GM21717 (cell line): ENCODE measurements at regions not wholly inside any gene's neighbourhood (a gene's known extent, or its start where the extent isn't known, plus 50 kb on each side); places are given as distances from the start of the nearest gene placed in this dataset.
A peak's percentile ranks its signal among the peaks of the same experiment; 100 is the strongest.
"Not testable (repeated sequence)": the region's sequence is repeated elsewhere in the genome, so short reads cannot be mapped to it uniquely, and the experiment has no call there.

Experiments used
- ATAC-seq: cut with Tn5 transposase; IDR thresholded peaks from one replicate; pipeline ENCODE4 v1.9.1; 2021; ENCODE audit warnings: mild to moderate bottlenecking, moderate library complexity; ENCODE audit not compliant: unreplicated experiment

DNA sequence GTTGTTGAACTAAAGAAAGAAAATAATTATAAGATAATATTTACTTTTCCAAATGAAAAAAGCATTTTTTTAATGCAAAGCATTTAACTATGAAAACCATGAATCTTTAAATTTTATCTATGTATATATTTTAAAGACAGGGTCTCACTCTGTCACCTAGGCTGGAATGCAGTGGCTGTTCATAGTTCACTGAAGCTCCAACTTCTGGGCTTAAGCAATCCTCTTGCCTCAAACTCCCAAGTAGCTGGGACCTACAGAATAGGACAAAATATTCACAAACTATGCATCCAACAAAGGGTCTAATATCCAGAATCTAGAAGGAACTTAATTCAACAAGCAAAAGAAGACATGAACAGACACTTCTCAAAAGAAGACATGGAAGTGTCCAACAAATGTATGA lies 55.9 kb upstream of the ALB start:
- no peak for ATAC-seq

DNA sequence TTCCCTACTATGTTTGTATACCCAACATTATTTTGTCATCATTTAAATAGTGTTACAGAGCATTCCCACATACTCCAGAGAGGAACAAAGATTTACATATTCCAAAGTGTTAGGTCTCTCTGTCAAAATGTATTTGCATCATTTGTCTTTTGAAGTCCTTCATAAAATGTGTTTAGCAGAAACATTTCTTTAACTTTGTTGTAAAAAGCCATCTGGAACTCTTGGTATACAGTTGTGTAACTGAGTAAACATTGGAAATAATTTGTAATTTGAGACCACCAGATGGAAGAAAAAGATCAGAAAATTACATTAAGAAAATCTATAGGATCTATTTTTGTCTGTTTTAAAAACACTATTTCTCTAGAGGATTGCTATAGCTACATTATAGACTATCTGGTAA lies 56.6 kb upstream of the ALB start:
- ATAC-seq, result no peak

DNA sequence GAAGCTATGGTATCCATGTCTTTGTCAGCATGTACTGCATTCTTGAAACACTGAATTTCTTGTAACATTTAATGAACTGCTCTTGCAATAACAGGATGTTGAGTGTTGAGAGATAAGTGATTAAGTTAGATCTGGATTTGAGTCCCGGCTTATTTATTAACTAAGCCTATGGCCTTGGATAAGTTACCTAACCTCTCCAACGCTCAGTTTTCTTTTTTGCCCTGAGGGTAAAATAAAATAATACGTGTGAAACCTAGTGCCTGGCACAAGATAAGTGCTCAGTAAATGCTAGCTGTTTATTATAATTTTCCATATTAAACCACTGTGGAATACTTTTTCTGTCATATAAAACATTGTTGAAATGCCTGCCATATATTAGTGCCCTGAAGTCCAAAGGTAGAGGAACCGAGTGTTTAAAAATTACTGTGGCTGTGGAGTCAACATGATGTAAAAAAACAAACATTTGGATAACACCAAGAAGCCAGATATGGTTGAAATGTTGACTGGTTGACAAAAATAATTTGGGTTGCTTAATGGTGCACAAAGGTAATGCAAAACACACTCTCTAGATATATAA lies 58.6 kb upstream of the ALB start:
- no peak for ATAC-seq

DNA sequence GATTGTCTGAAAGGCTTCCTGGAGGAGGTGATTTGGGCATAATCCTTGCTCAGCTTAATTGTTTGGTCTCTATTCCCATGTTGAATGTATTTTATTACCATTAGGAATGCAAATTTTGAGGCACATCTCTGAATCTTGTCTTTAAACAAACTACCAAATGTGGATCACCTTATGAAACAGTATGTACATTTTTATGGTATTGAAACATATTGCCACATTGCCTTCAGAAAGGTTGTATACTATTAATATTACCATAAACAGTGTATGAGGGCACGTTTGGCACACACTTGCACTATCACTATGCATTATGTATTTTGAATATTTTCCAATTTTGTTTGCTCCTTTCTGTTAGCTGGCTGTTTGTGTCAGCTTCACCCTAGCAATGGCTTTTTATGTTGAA lies 60.0 kb upstream of the ALB start:
- no peak for ATAC-seq

DNA sequence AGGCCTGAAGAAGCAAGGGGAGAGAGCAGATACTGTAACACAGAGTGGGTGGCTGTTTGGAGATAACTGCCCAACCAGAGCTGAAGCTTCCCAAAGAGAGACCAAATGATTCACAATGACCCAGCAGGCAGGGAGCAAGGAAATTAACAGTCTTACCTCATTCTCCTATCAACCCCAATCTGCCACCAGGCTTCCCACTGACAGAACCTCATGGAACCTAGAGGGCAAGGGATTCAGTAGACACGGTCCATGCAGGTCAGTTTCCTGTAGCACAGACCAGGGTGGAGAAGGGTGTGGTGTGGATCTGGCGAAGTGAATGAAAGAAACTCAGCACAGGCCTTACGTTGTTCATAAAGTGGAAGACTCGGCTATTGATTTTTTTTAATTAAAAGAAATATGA lies 60.7 kb upstream of the ALB start:
- ATAC-seq, result no peak

DNA sequence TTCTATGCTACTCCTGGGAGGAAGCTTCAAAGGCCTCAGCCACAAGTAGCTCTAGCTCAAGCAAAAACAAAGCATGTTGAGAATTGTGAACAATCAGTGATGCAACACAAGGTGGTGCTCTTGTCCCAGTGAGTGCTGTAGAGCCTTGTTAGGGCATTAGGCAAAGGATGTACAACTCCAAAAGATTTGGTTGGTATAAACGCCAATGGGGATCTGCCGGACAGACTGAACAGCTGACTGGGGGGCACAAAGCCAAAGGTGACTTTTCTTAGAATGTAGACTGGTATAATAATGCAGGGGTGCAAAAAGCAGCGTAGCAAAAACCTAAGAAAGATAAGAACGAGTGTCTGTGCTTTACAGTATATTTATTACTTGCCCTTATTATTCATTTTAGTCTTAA lies 62.6 kb upstream of the ALB start:
- ATAC-seq, result peak; percentile 59

DNA sequence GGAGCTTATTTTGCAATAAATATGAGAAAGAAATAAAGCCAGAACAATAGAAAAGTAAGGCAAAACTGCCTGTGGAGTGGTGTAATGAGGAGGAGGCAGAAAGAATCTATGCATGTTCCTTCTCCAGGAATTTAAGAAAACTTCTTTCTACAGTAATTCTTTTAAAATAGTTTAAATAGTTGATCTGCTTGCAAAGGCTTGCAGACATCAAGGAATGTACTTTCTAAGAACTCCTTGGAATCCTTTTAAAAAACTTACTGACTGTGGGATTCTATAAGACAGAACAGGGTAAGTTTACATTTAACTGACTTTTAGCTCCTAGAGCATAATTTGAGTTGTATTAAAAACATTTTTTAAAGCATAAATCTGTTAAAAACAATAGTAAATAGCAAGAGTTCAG lies 63.2 kb upstream of the ALB start:
- no peak for ATAC-seq

DNA sequence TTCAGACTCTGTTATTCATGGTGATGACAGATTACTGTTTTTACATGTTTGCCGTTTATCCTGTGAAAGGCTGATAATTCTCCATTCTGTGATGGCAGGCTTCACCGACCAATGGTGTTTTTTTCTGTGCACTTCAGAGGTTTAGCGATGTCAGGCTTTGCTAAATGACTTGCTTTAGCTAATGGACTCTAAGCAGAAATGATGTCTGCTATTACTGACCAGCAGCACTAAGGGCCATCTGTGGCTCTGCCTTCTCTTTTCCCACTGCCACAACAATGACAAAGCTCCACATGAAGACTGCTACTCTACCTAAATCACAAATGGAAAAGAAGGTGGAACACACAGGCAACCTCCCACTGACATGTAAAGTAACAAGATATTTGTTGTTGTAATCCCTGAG lies 68.4 kb upstream of the ALB start:
- no peak for ATAC-seq

DNA sequence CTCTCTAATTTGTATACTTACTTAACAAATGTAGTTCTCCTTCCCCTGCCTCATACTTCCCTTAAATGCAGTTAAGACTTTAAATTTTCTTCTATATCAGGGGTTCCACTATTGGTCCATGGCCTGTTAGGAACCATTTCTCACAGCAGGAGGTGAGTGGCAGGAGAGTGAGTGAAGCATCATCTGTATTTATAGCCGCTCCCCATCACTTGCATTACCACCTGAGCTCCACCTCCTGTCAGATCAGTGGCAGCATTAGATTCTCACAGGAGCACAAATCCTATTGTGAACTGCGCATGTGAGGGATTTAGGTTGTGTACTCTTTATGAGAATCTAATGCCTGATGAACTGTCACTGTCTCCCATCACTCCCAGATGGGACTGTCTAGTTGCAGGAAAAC lies 72.1 kb upstream of the ALB start:
- ATAC-seq, result not testable (repeated sequence)

DNA sequence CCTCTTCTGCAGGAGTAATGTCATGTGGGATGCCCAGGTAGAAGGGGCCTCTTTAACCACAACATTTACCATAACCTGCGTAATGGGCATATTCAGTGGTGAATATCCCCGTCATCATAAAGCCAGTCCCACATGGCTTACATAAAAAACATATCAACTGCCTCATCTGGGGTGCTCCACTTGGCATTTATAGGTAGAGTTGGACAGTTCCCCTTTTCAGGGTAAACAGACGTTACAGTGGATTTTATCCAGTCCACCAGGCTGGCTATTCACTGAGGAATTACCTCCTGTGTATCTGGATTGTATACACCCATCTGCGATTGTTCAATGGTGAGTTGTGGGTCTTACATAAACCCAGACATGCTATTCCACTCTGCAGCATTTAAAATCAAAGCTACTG lies 70.7 kb upstream of the ANKRD17 start:
- ATAC-seq, result no peak

DNA sequence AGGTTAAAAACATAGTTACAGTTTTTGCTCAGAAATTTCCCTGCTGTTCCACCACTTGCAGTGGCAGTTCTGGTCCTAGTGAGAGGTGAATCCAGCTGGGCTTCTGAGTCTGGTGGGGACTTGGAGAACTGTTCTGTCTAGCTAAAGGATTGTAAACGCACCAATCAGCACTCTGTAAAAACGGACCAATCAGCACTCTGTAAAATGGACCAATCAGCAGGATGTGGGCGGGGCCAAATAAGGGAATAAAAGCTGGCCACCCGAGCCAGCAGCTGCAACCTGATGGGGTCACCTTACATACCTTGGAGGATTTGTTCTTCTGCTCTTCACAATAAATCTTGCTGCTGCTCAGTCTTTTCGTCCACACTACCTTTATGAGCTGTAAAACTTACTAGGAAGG lies 67.2 kb upstream of the ANKRD17 start:
- not testable (repeated sequence) for ATAC-seq

DNA sequence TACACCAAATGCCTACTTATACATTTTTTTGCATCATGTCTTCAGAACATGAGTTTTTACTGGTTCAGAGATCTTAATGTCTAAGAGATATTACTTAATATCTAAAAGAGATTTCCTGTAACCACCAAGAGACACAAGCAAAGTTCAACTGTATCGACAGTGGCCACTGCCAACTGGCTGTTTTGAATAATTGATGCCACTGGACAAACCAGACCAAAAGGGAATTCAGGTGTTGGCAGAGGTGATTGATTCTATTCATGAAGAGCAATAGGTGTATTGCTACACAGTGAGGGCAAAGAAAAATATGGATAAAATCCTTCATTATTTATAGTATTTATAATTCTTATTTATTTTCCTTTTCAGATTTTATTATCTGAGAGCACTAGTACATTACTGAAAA lies 58.5 kb upstream of the ANKRD17 start:
- no peak for ATAC-seq

DNA sequence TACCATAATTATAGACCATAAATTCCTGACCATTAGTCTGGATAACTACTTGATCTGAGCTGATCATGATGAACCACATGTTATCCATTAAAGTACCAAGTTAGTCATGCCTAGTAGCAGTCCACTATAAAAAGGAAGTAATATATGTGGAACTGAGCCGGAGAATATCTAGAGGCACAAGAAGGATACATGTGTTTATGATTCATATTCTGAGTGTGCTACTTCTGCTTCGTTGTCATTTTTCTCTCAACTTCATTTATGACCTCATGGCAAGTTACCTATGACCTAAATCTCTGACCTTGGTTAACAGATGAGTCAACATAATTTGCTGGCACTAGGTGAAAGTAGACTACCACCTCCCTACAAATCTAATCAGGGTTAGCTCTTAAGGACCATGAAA lies 56.5 kb upstream of the ANKRD17 start:
- ATAC-seq, result no peak

DNA sequence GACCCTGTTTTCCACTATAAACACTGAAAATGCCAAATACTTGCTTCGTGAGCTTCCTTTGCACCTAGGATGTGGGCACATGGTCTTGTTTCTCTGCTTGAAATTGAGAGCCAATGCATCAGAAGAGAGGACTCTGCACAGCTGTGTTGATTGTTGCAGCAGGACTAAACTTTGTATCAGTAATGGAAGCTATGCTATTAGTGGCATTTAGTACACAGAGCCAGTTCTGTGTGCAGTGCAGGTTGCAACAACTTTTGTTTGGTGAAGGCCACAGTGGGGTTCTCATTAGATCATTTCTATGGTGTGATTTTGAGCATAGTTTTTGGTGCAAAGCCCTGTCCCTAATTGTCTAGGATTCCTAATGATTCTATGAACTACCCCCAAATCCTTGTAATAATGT lies 54.4 kb upstream of the ANKRD17 start:
- no peak for ATAC-seq

DNA sequence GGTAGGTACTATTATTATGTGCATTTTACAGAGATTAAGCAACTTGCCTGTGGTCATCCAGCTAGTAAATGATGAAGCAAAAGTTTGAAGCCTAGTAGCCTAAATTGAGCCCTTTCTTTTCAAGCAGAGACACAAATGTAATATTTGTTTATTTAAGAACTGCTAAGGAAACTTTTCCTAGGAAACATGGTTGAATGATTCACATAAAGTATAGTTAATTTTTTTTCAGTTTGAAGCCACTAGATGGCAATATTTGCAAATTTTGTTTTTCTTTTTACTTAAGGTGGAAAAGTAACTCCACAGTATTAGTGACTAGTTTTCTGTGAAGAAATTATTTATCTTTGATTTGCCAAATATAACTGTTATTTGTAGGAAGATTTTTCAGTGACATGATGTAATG lies 52.8 kb upstream of the ANKRD17 start:
- no peak for ATAC-seq

DNA sequence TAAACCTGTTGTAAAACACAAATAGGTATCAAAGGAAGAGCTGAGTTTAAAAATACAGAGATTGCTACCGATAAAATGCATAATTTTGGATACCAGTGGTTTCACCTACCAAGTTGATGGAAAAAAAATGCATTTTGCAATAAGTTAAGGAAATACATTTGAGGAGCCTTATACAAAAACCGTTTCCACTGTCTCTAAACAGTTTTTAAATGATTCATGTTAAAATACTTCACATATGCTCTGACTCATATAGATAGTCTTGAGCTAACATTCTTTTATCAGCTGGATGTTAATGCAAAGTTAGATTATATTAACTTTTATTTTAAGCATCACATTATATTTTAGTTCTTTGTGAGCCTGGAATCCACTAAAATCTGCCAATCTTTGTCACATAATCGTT lies 50.6 kb upstream of the ANKRD17 start:
- ATAC-seq, result no peak
